Activated CD4-positive, alpha-beta T cell treated with anti-CD3 and anti-CD28 coated beads for 24 hours (primary cell): ENCODE measurements at regions not wholly inside any gene's neighbourhood (a gene's known extent, or its start where the extent isn't known, plus 50 kb on each side); places are given as distances from the start of the nearest gene placed in this dataset.
"Not testable (repeated sequence)": the region's sequence is repeated elsewhere in the genome, so short reads cannot be mapped to it uniquely, and the experiment has no call there.

Experiments
- DNase-seq, 2 donors: peaks; one replicate each; pipeline ENCODE4 v3.0.0-alpha.2; 2020; ENCODE audit warnings: low read depth in 2 of 2

DNA sequence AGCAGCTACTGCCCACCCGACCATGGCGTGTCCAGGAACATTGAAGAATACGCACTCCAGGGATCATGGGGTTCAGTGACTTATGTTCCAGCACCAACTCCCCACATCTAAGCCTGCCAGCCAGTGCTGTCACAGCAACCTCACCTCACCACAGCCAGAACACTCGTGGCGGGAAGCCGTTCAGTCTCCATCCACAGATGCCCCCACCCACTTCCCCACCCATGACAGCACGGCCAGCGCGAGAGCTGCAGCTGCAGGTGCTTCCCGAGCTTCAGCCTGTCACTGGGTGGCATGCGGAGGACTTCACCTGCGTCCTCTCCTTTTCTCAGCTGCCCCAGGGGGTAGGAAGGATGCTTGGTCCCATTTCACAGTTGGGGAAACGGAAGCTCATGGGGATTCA lies 50.3 kb downstream of the RBFOX3 start:
- no peak for DNase-seq

DNA sequence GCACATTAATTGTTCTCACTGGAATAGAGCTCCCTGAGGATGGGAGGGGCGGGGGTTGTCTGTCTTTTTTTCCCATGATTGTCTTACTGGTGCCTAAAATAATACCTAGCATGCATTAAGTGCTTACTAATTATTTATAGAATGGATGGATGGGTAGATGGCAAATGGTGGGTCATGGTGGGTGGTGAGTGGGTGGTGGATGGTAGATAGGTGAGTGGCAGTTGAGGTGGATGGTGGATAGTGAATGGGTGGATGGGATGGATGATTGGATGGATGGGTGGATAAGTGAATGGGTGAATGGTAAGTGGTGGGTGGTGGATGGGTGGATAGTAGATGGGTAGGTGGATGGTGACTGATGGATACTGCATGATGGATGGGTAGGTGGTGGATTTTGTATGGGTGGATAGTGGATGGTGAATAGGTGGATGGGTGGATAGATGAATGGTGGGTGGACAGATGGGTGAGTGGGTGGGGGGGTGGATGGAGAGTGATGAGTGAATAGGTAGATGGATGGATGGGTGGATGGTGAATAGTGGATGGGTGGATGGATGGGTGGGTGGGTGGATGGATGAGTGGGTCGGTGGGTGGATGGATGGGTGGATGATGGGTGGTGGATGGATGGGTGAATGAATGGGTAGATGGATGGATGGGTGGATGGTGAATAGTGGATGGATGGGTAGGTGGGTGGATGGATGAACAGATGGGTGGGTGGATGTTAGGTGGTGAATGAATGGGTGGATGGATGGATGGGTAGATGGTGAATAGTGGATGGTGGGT lies 51.6 kb downstream of the RBFOX3 start:
- no peak for DNase-seq

DNA sequence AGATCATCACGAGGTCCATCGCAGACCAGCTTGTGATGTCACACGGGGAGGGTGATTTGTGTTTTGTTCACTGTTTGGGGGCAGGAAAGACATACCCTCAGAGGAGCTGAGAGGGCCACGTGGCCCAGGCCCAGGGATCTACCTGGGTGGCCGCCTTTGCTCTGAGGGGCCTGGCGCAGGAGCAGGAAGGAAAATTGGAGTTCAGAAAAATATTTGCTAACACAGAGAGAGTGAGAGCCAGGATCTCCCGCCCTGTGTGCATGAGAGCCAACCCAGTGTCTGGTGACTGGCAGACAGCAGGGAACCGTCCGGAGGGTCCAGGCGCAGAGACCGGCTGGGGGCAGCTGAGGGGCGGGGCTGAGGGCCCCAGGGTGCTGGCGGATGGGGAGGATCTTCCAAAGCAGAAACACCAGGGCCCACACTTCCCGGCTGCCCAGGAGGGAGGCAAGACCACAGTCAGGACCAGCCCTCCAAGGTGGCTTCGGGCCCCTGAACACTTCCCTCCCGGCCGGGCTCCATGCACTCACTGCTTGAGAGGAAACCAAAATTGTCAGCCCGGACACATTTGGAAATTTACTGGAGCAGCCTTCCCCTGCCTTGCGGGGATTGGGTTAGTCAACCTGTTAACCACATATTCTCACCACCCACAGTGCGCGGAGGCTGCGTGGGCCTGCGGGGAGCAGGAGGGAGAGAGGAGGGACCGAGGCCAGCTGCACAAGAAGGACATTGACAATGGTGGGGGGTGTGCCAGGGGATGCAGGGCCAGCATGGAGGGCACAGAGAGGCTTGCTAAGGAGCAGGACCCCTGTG lies 52.6 kb downstream of the RBFOX3 start:
- no peak for DNase-seq

DNA sequence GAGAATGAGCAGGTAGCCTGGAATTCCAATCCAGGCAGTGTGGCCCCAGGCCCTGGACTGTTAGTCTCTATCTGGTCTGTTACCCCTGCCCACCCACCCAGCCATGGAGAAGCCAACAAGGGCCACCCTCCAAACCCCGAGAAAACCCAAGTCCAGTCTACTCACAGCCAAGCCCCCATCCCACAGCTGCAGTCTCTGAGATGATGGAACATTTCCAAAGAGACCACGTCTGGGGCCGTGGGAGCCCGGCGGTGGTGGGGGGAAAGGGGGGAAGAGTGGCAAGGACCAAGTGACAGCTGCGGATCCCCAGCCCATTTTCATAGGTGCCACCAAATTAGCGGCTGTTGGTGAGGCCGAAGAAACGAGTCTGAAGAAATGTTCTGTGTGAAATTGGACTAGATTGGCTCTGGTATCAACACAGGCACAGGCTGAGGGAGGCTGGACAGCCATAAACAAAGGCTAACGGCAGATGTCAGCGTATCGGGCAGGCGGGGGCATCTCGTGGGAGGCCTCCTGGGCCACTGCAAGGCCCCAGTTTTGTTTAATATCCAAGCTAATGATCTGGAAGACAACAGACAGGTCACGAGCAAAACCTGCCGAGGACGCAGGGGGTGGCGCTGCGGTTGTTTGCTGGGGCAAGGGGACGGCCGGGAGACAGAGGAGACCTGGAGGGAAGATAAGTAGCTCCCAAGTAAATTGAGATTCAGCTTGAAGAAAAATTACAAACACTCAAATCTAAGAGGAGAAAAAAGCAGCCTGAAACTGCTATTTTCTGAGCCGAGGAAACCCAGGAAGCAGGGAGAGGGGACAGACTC lies 53.4 kb downstream of the RBFOX3 start:
- DNase-seq: no peak

DNA sequence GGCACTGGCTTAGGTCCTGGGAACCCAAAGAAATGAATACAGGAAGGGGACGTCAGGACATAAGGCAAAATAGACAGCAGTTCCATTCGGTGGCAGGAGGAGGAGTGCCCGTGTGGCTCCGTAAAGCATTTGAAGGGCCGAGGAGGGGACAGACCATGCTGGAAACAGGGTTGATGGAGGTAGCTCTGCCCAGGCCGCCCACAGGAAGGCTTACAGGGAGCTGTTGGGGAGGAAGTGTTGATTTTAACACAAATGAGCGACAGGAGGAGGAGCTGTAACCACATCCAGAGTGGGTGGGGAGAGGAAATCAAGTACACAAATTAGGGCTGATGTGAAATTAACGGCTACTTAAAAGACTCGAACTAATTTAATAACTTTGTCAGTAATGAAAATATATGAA lies 54.6 kb downstream of the RBFOX3 start:
- no peak for DNase-seq

DNA sequence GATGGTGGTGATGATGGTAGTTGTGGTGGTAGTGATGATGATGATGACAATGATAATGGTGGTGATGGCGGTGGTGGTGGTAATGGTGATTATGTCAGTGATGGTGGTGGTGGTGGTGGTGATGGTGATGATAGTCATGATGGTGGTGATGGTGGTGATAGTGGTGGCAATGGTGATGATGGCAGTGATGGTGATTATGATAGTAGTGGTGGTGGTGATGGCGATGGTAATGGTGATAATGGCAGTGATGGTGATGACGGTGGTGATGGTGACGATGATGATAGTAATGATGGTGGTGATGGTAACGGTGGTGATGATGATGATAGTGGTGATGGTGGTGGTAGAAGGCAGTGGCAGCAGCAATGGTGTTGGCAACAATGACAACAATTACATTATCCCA lies 55.3 kb downstream of the RBFOX3 start:
- DNase-seq: no peak

DNA sequence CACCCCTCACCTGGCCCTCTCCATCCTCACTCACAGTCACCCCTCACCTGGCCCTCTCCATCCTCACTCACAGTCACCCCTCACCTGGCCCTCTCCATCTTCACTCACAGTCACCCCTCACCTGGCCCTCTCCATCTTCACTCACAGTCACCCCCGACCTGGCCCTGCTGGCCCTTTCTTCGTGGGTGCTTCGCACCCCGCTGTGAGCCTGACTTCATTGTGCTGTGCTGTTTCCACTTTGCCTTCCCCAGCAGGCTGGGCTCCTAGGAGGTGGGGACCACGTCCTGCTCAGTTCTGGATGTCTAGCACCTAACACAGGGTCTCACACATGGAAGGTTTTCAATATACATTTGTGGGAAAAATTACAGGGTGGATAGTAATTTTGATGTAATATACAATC lies 56.5 kb downstream of the RBFOX3 start:
- DNase-seq: not testable (repeated sequence)

DNA sequence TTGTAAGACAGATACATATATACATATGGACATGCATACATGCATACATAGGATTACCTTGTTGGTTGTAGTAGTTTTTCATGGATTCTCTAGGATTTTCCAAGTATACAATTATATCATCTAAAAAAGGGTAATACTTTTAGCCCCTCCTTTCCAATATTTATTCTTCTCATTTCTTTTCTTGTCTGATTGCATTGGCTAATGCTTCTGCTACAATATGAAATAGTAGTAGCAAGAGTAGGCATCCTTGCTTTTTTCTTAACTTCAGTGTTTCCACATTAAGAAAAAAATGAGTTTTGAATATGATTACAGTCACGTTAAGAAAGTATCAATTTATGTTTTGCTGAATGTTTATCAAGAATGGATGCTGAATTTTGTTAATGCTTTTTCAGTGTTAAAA lies 58.0 kb downstream of the RBFOX3 start:
- no peak for DNase-seq

DNA sequence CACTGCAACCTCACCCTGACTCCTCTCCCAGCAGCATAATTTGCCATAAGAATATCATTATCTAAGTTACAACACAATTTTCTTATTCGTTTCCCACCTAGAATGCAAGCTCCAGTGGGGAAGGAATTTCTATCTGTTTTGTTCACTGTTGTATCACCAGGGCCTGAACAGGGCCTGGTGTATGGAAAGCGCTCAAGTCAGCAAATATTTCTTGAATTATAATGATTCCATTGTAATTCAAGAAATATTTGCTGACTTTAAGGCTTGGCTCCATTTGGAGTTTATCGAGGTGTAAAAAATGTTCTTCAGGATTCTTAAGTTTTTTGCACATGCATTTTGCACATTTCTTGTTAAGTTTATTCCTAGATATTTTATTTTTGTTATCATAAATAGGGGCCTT lies 58.4 kb downstream of the RBFOX3 start:
- no peak for DNase-seq

DNA sequence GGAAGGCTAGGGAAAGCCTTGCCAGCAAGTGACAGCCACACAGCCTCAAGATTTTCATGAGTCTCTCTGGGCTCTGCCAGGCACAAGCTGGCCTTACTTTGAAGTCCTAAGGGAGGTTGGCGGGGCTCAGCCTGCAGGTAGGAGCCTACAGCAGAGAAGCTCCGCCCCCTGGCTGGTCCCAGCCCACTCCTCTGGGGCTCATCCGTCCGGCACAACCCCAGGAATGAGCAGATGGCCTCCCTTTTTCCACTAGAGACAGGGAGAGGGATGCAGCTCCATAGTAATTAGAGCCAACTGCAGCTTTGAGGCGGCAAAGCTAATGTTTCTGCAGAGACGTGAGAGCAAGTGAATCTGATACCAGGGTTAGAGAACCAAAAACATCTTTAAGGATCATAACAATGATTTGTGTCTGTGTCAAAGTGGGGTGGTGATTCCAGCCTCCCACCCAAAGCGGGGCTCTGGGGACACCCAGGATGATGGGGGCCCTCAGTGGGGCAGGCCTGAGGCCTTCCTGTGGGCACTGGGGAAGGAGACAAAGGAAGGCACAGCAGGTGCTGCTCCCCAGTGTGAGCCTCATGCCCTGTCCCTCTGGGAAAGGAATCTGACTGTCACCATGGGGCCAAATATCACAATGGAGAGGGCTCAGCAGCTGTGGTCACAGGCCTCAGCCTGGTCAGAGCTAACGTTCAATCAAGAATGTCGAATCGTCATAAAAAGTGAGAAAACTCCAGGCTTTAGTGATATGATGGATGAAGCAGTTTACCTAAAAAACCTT lies 61.5 kb downstream of the RBFOX3 start:
- DNase-seq: no peak

DNA sequence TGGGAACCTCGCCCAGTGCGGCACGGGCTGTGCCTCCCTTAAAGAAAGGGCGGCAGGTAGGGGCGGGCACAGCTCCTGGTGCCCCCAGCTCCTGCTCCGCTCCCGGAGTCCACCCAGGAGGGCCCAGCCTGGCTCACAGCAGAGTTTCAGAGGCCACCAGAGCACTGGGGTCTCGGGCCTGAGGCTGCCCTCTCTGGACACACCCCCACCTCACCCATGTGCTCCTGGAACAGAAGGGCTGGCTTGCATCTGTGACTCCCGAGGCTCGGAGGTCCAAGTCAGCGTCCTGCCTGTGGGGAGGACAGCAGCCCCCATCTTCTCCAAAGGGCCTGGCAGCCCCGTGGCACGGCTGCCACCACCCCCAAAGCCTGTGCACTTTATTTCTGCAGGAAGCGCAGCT lies 62.7 kb downstream of the RBFOX3 start:
- no peak for DNase-seq

DNA sequence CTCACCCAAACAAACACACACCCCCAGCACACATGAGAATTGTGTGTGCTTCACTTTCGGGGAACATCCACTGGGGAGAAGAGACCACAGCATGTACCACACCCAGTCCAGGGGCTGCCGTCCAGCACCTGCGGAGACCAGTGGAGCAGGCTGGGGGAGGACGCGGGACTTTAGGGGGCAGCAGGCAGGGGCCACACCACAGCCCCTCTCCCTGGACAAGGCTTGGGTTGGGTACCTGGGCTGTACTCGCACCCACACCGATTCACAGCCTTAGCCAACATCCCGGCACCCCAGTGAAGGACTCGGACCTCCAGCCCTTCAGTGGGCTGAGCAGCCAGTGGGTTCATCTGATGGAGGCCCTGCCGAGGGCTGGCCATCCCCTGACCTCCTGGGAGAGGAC lies 63.3 kb downstream of the RBFOX3 start:
- no peak for DNase-seq

DNA sequence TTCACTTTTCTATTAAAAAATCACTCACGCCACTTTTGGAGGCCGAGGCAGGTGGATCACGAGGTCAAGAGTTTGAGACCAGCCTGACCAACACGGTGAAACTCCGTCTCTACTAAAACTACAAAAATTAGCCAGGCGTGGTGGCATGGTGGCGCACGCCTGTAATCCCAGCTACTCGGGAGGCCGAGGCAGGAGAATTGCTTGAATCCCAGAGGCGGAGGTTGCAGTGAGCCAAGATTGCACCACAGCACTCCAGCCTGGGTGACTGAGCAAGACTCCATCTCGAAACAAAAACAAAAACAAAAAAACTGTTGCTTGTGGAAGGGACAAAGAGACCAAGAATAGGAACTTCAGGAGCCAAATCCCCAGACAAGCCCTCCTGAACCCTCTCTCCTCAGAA lies 63.7 kb downstream of the RBFOX3 start:
- not testable (repeated sequence) for DNase-seq

DNA sequence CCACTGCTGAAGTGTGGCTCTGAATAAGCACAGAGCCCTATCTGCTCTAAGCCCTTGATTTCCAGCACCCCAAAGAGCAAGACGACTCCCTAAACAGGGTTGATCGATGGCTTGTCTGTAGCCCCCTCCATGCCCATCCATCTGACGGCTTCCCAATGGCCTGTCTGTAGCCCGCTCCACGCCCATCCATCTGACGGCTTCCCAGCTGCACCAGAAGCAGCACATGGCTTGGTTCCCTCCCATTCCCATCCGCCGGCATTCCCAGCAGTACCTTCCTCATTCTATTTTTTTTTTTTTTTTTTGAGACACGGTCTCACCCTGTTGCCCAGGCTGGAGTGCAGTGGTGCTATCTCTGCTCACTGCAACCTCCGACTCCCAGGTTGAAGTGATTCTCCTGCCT lies 64.5 kb downstream of the RBFOX3 start:
- no peak for DNase-seq

DNA sequence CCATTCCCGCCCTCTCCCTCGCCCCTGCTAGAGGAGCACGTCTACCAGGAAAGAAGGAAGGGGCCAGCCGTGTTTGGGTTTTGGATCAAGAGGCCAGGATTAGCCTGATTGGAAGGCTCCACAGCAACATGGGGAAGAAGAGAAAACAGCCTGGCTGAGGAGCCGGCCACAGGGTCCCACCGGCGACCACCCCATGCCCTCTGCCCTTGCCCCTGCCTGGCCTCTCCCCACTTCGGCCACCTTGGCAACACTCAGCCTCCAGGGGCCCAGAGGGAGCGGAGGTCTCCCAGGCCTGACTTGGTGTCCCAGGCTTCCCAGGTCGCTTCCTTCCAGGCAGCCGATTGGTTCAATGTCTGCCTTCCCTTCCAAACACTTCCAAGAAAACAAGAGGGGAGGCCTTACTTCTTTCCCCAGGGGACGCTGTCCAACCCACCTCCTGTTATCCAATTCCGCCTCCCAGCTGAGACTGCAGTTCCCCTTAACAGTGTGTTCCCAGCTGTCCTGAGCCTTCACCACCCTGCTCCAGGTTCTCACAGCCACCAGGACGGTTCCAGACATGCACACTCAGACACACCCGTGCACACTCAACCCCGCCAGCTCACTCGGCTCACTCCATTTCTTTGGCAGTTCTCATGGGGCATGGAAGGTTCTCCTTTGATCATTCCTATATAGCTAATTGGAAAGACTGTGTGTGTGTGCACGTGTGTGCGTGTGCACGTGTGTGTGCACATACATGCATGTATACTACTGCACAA lies 65.4 kb downstream of the RBFOX3 start:
- no peak for DNase-seq

DNA sequence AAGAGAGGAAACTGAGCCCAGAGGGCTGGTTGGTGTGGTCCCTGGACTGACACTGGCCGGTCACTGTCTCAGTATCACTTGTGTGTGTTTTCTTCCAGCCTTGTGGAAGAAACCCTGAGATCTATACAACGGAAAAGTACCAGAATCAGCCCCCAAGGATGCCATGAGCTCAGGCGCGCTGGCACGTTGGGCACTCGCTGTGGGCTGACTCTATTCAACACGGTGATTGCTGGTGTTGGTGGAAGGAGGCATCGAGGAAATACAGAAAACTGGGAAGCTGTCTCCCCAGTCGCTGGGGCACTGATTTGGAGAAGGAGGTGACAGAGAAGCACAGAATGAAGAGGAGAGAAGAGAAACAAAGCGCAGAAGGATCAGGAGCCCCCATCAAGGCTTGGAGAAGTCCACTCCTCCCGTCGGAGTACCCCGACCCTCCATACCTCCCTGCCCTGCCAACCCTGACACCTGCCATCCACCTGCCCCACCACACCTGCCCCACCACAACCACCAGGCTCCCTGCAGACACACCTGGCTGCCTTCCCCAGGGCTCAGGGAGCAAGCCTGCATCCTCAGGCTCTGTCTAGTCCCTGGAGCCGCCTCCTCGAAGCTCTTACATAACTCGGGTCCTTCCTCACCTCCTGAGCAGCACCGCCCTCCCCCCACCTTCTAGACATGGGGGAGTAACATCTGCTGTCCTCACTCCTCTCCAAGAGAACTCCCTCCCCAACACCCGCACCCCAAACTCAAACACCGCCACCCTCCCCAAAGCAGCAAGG lies 66.5 kb downstream of the RBFOX3 start:
- DNase-seq: no peak

DNA sequence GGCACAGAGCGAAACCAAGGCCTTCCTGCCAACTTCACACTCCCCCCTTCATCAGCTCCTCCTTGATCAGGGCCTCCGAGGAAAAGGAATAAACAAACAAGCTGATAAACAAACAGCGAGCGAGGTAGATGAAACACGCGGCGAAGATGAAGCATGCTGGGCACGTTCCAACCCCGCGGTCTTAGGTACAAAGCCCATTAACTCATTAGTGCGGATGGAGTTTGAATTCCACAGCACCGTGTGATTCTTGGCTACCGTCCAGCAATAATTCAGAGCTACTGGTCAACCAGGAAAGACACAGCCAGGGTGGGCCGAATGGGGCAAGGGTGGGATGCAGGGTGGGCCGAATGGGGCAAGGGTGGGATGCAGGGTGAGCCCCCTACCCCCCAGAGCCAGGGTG lies 67.3 kb downstream of the RBFOX3 start:
- no peak for DNase-seq

DNA sequence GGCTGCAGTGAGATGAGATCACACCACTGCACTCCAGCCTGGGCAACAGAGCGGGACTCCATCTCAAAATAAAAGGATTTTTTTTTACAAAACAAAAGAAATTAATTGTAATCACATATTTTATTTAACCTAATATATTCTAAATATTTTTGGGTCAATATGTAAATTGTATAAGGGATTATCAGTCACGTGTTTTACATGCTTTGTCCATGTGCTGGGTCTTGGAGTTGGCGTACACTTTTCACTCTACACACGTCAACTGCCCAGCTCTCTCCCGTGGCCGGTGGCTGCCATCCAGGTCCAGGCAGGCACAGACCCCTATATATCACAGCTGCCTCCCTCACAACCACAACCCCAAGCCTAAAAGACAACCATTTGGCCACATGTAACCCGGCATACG lies 68.1 kb downstream of the RBFOX3 start:
- no peak for DNase-seq

DNA sequence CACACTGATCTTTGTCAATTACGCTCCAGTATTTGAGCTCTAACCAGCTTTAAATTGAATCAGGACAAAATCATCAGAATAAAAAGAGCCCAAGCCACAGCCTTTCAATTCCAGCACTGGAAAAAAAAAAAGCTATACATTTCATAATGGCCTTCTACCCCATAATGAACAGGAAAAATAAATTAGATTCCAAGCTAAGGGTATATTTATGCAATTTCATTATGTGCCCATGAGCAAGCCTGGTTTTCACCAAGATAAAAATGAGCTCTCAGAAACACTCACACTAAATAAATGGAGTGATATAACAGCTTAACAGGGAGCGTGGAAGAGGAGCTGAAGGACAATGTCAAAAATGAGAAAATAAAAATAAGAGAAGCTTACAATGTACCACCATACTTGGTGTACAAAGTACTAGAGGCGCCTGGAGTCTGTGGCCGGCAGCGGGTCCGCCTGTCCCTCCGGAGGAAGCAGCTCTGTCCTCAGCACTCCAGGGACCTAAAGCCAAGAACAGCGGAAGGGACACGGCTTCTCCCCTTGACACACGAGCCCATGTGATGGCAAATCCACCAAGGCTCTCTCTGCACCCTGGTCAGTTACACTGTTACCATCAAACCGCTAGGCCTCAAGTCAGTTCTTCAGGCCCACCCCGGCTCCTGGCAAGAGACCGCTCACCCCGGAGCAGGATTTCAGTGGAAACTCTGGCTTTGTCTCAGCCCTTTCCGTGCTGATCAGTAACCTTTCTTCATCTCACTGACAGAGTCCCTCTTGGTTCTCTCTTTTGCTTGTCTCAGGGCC lies 69.6 kb downstream of the RBFOX3 start:
- DNase-seq: no peak
